Mucosa of gallbladder (tissue), 1 donor: ENCODE measurements at regions not wholly inside any gene's neighbourhood (a gene's known extent, or its start where the extent isn't known, plus 50 kb on each side); places are given as distances from the start of the nearest gene placed in this dataset.

Experiments
- DNase-seq: peaks from one replicate; pipeline ENCODE4 v3.0.0-alpha.2; 2020; ENCODE audit warnings: low spot score
- donor health status: DM: no; HTN: no; CAD: no.

- DNase-seq: no peak
These were observed 149.2 kb downstream of the BCOR start for GRCh38 chrX:39948582-39948981.

GRCh38 chrX:39950018-39950688, 147.6 kb downstream of the BCOR start:
- no peak for DNase-seq

DNA sequence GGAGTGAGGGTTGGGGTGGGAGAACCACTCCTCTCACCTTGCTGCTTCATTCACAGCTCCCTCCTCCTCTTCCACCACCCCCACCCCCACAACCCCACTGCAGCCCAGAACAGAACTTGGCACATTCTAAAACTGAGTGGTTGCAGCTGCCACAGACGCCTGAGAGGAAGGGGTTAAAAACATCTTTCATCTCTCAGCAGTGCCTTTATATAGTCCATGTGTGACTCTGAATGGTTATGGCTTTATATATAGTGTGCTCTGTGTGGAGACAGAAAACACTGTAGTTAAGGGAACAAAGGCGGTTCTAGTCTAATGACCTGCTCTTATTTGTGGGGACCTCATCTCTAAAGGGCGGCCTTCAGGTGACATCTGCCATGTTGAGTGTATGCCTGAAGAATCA, 144.8 kb downstream of the BCOR start:
- no peak for DNase-seq

- peak; percentile 86 for DNase-seq
These were observed 143.9 kb downstream of the BCOR start for GRCh38 chrX:39953879-39954278.

- DNase-seq: no peak
These were observed 142.9 kb downstream of the BCOR start for GRCh38 chrX:39954851-39955250.

- DNase-seq: no peak
These were observed 142.1 kb downstream of the BCOR start for GRCh38 chrX:39955625-39956024.

DNA sequence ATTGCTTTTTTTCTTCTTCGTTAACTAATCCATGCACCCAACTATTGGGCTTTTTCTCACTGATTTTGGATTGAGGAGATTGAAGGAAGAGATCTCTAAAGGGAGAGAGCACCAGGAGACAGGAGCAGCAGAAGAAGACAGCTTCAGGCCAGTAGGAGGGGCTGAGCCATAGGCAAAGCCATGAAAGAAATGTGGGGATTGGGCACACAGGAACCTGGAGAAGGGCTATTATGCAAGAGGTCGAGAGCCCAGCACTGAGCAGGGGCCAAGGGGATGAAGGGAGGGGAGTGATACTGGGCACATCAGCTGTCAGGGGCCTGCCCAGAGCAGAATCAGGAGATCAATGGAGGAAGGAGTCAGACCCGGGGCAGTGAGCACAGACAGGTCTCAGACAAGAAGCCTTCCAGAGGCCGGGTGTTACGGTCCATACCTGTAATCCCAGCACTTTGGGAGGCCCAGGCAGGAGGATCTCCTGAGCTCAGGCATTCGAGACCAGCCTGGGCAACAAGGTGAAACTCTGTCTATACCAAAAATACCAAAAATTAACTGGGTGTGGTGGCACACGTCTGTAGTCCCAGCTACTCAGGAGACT, 140.9 kb downstream of the BCOR start:
- DNase-seq: no peak

DNA sequence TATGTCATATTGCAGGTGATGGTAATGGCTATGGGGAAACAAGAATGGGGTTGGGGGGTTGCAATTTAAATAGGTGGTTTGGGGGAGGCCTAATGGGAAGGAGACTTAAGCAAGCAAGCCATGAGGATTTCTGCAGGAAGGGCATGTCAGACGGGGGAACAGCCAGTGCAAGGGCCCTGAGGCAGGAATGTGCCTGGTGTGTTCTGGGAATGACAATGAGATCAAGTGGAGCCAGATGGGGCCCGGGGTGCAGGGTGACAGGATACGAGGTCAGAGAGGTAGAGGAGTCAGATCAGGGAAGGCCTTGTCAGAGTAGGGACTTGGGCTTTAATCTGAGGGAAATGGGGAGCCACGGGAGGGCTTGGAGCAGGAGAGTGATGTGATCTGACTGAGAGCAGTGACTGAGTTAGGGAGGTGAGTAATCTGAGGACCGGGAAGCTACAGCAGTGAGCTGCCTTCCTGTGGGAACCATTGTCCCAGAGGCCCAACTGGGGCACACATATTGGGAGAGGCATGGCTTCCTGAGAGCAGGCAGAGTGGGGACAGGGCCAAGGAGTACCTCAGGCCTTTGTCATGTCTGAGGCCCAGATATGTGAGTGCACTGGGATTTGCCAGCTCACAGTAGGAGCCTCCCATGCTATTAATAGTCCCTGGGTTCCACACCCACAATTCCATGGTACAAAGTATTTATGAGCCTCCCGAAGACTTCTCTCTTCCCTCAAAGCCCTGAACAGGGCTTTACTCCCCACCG, 139.8 kb downstream of the BCOR start:
- DNase-seq: no peak

- no peak for DNase-seq
These were observed 138.9 kb downstream of the BCOR start for GRCh38 chrX:39958850-39959249.

DNA sequence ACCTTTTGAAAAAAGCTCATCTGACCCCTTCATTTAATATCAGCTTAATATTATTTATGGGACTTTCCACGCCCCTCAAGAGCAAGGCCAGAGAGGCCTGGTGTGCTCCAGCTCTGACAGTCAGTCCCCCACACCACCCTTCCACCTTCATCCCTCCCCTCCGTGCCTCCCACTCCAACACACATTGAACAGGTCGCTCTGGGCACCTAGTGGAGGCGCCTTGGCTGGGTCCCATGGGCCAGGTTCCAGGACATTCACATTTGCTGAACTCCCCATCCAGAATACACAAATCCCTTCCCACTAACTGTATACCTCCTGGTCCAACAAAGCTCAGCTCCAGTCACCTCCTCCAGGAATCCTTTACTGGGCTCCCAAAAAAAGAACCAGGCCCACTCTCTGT, 137.5 kb downstream of the BCOR start:
- DNase-seq: no peak

GRCh38 chrX:39961441-39961840, 136.3 kb downstream of the BCOR start:
- DNase-seq: no peak

DNA sequence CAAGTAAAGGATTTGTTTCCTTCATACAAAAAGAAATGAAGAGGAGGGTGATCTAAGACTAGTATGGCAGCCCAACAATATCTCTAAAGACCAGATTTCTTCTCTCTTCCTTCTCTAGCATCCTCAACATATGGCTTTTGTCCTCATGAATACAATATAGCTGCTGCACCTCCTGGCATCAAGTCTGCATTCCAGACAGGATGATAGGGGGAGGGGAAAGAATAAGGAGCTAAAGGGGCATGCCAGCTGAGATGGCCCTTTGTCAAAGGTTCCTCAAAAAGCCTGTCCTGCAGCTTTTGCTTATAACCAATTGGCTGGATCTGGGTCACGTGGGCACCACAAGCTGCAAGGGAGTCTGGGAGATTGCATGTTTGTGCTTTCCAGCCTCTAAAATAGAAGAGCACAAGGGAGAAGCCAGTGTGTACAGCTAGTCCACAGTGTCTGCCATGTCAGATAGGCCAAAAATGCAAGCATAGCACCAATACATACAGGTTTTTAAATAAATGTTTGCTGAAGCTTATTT, 132.6 kb downstream of the BCOR start:
- DNase-seq: no peak

DNA sequence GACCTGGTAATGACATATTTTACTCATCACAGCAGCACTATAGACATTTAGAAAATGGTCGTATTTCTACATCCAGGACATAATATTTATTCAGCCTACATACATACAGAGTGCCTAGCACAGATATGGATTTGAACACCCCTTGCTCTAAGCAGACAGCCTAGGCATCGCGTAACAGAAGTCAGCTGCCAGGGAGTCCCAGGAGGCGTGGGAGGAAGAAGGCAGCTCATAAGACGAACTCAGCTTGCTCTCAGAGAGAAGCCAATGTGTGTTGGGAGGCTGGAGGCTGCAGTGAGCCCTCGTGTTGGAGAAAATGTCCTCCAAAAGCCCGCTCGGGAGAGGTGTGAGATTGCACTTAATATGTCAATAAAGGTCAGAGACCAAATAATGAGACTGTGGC, 131.6 kb downstream of the BCOR start:
- DNase-seq: no peak

DNA sequence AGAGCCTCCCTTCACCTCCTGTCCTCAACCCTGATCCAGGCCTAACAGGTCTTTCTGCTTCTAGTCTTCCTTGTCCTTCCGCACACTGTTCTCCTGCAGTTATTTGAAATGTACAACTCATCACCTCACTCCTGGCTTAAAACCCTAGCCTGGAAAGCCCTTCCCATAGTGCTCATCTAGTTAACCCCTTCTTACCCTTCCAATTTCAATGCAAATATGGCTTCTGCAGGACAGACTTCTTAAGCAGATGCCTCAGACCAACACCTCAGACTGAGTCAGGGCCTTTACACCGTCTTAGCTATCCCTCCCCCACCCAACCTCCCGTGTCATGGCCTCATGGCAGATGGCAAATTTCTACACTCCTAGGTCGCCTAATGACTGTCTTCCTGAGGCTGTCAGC, 130.4 kb downstream of the BCOR start:
- no peak for DNase-seq

GRCh38 chrX:39969099-39969818, 128.5 kb downstream of the BCOR start:
- no peak for DNase-seq

GRCh38 chrX:39969819-39970504, 127.8 kb downstream of the BCOR start:
- no peak for DNase-seq

- no peak for DNase-seq
These were observed 126.0 kb downstream of the BCOR start for GRCh38 chrX:39971760-39972159.

- DNase-seq: no peak
These were observed 125.4 kb downstream of the BCOR start for GRCh38 chrX:39972340-39972739.

DNA sequence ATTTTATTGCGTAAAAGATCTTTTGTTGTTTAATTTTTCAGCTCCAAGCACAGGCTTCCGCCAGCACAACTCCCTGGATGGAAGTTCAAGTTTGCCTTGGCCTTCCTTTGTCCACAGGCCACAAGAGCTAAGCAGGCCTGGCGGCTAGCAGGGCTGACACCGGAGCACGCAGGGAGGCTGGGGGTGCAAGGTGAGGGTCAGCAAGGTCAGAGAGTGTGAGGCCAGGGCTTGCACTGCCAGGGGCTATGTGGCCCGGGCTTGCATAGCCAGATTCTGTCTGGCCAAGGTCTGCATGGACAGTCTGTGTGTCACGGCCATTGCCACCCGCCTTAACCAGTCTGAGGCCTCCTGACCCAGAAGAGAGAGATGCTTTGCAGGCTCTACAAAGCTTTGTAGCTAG, 123.9 kb downstream of the BCOR start:
- no peak for DNase-seq

GRCh38 chrX:39974270-39974669, 123.5 kb downstream of the BCOR start:
- DNase-seq: no peak

GRCh38 chrX:39975101-39975925, 122.4 kb downstream of the BCOR start:
- peak; percentile 38 for DNase-seq
